A549 (cell line): ENCODE measurements at regions not wholly inside any gene's neighbourhood (a gene's known extent, or its start where the extent isn't known, plus 50 kb on each side); places are given as distances from the start of the nearest gene placed in this dataset.

Experiments used
- BHLHE40 ChIP-seq: IDR thresholded peaks from 2 replicates; pipeline ENCODE4 v1.6.1; 2012; ENCODE audit warnings: low read depth, low read length, inconsistent platforms
- CTCF ChIP-seq: fragments of >200 bp; sonication (Bioruptor Twin); formaldehyde crosslinking; IDR thresholded peaks from 3 replicates; pipeline ENCODE4 v1.5.1; 2016
- ELK1 ChIP-seq: fragments of 150-350 bp; IDR thresholded peaks from 2 replicates; pipeline ENCODE4 v1.6.1; 2014; ENCODE audit warnings: low read depth, mild to moderate bottlenecking, low read length
- MAX ChIP-seq: IDR thresholded peaks from 2 replicates; pipeline ENCODE4 v1.6.1; 2012

DNA sequence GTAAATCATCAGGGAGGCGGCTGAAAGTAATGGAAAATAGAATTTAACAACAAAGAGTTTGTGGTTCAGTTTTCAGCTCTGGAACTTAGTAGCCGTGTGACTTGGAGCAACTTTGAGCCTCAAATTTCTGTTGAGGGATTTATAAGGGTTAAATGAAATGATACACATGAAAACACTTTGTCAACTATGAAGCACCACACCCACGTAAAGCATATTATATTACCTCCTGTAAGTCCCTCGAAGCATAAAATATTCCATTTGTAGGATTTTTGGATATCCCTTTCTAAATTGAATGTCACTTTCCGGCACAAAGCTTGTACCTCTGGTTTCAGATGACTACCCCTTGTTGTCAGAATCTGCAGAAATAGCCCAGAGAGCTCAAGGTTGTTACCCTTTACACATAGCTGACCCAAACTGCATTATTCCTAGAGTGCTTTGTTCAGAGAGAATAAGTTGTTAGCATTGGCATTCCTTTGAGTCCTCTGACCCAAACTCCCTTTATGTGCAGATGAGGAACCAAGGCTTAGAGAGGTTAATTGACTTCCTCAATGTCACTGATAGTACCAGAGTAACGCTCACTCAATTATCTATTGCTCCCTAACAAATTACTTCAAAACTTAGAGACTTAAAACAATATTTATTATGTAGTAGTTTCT, 187.9 kb upstream of the UMPS start:
- TF ChIP-seq ELK1 (no peak), CTCF (no peak), MAX (no peak), BHLHE40 (no peak)
